BE2C (cell line): ENCODE measurements at regions not wholly inside any gene's neighbourhood (a gene's known extent, or its start where the extent isn't known, plus 50 kb on each side); places are given as distances from the start of the nearest gene placed in this dataset.

Experiments used
- DNase-seq: peaks from one replicate; pipeline ENCODE4 v3.0.0-alpha.2; 2020
- H3K27me3 ChIP-seq: fragments of 250-450 bp; sonication (Bioruptor Pico); 2 replicates; pipeline ENCODE4 v1.5.1; 2020; ENCODE audit warnings: mild to moderate bottlenecking
- H3K36me3 ChIP-seq: fragments of 250-450 bp; sonication (Bioruptor Pico); 2 replicates; pipeline ENCODE4 v1.5.1; 2020; ENCODE audit warnings: mild to moderate bottlenecking
- H3K4me1 ChIP-seq: fragments of 250-450 bp; sonication (Bioruptor Pico); 2 replicates; pipeline ENCODE4 v1.5.1; 2020
- H3K4me3 ChIP-seq: 2 replicates; pipeline ENCODE4 v1.5.1; 2011; ENCODE audit warnings: low read depth, low read length
- H3K9me3 ChIP-seq: fragments of 250-450 bp; sonication (Bioruptor Pico); 2 replicates; pipeline ENCODE4 v1.5.1; 2020
- CTCF ChIP-seq: IDR thresholded peaks from 2 replicates; pipeline ENCODE4 v1.5.1; 2012; ENCODE audit warnings: mild to moderate bottlenecking, low read depth, low read length

GRCh38 chr17:70230850-70231640, 61.7 kb downstream of the KCNJ2 start:
- H3K4me1 ChIP-seq: no peaks in the 10 kb centered on the region
- no peak overlapping the region for H3K4me3 ChIP-seq
- H3K9me3 ChIP-seq: no peaks in the 10 kb centered on the region
- no peaks in the 10 kb centered on the region for H3K36me3 ChIP-seq
- TF ChIP-seq CTCF: no peak
- H3K27me3 ChIP-seq: no peaks in the 10 kb centered on the region
- DNase-seq: no peak

GRCh38 chr17:70232466-70232865, 63.1 kb downstream of the KCNJ2 start:
- no peak for TF ChIP-seq CTCF
- H3K4me3 ChIP-seq: no peak overlapping the region
- H3K27me3 ChIP-seq: no peaks in the 10 kb centered on the region
- H3K9me3 ChIP-seq: no peaks in the 10 kb centered on the region
- no peak for DNase-seq
- no peaks in the 10 kb centered on the region for H3K36me3 ChIP-seq
- no peaks in the 10 kb centered on the region for H3K4me1 ChIP-seq

- Histone ChIP-seq H3K9me3 (no peaks in the 10 kb centered on the region), H3K4me3 (no peak overlapping the region), H3K4me1 (no peaks in the 10 kb centered on the region), H3K27me3 (no peaks in the 10 kb centered on the region), H3K36me3 (no peaks in the 10 kb centered on the region)
- no peak for TF ChIP-seq CTCF
- DNase-seq: no peak
Measured at GRCh38 chr17:70235252-70235651, 65.9 kb downstream of the KCNJ2 start.

GRCh38 chr17:70238228-70238627, 68.9 kb downstream of the KCNJ2 start:
- Histone ChIP-seq H3K36me3 (no peaks in the 10 kb centered on the region), H3K27me3 (no peaks in the 10 kb centered on the region; the same call in 1 of the 2 replicates), H3K4me3 (no peak overlapping the region), H3K9me3 (no peaks in the 10 kb centered on the region), H3K4me1 (no peaks in the 10 kb centered on the region)
- no peak for DNase-seq
- TF ChIP-seq CTCF: no peak

- Histone ChIP-seq H3K27me3 (no peaks in the 10 kb centered on the region; the same call in 1 of the 2 replicates), H3K4me1 (no peaks in the 10 kb centered on the region), H3K4me3 (no peak overlapping the region), H3K36me3 (no peaks in the 10 kb centered on the region), H3K9me3 (no peaks in the 10 kb centered on the region)
- TF ChIP-seq CTCF: no peak
- DNase-seq: no peak
Measured at GRCh38 chr17:70238646-70239045, 69.3 kb downstream of the KCNJ2 start.

- Histone ChIP-seq H3K36me3 (no peaks in the 10 kb centered on the region), H3K9me3 (no peaks in the 10 kb centered on the region), H3K4me3 (no peak overlapping the region), H3K4me1 (no peaks in the 10 kb centered on the region), H3K27me3 (no peaks in the 10 kb centered on the region; the same call in 1 of the 2 replicates)
- no peak for DNase-seq
- no peak for TF ChIP-seq CTCF
Measured at GRCh38 chr17:70239391-70239826, 70.1 kb downstream of the KCNJ2 start.
